Mesodermal cell (in vitro differentiated cells): ENCODE measurements at regions not wholly inside any gene's neighbourhood (a gene's known extent, or its start where the extent isn't known, plus 50 kb on each side); places are given as distances from the start of the nearest gene placed in this dataset.
"Not testable (repeated sequence)": the region's sequence is repeated elsewhere in the genome, so short reads cannot be mapped to it uniquely, and the experiment has no call there.

Source experiments
- H3K27ac ChIP-seq: 2 replicates; pipeline ENCODE4 v1.7.0; 2013; ENCODE audit warnings: mild to moderate bottlenecking, low read depth, low read length, moderate library complexity; ENCODE audit not compliant: severe bottlenecking
- H3K36me3 ChIP-seq: 2 replicates; pipeline ENCODE4 v1.7.1; 2013; ENCODE audit warnings: mild to moderate bottlenecking, low read length, moderate library complexity; ENCODE audit not compliant: control insufficient read depth, insufficient read depth
- H3K4me1 ChIP-seq: one replicate; pipeline ENCODE4 v1.7.1; 2013; ENCODE audit warnings: mild to moderate bottlenecking, low read length; ENCODE audit not compliant: insufficient read depth, control insufficient read depth, poor library complexity, severe bottlenecking
- H3K4me3 ChIP-seq: 2 replicates; pipeline ENCODE4 v1.7.0; 2013; ENCODE audit warnings: low read length, control low read depth, mild to moderate bottlenecking; ENCODE audit not compliant: insufficient read depth, poor library complexity, severe bottlenecking; ENCODE audit errors: extremely low read depth
- H3K9me3 ChIP-seq: 2 replicates; pipeline ENCODE4 v1.7.1; 2013; ENCODE audit warnings: mild to moderate bottlenecking, low read length, moderate library complexity; ENCODE audit not compliant: control insufficient read depth
- WGBS, 2 experiments: methylation state at CpG; one replicate each; pipeline ENCODE4 v1.1.5; 2013; ENCODE audit warnings: missing lambda C conversion rate in 2 of 2; ENCODE audit not compliant: insufficient coverage in 2 of 2; 5-methylcytosine and 5-hydroxymethylcytosine counted together

GRCh38 chrX:40868868-40869267 is 133.5 kb upstream of the MED14 start:
- H3K27ac ChIP-seq = no peak overlapping the region
- H3K4me1 ChIP-seq = no peaks in the 10 kb centered on the region
- no peak overlapping the region for H3K4me3 ChIP-seq
- H3K9me3 ChIP-seq = no peaks in the 10 kb centered on the region
- WGBS, 2 experiments = no CpG with 5 or more reads among the region's 3 CpGs
- no peaks in the 10 kb centered on the region for H3K36me3 ChIP-seq

DNA sequence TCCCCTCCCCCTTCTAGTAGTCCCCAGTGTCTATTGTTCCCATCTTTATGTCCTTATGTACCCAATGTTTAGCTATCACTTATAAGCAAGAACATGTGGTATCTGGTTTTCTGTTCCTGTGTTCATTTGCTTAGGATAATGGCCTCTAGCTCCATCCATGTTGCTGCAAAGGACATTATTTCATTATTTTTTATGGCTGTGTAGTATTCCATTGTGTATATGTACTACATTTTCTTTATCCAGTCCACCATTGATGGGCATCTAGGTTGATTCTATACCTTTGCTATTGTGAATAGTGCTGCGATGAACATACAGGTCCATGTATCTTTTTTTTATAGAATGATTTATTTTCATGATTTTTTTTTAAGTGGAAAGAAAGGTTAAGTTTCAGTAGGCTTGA is 135.6 kb upstream of the MED14 start:
- not testable (repeated sequence) for H3K9me3 ChIP-seq, H3K27ac ChIP-seq, H3K4me1 ChIP-seq, H3K4me3 ChIP-seq, H3K36me3 ChIP-seq
- WGBS, 2 experiments = no CpG with 5 or more reads among the region's 1 CpG

DNA sequence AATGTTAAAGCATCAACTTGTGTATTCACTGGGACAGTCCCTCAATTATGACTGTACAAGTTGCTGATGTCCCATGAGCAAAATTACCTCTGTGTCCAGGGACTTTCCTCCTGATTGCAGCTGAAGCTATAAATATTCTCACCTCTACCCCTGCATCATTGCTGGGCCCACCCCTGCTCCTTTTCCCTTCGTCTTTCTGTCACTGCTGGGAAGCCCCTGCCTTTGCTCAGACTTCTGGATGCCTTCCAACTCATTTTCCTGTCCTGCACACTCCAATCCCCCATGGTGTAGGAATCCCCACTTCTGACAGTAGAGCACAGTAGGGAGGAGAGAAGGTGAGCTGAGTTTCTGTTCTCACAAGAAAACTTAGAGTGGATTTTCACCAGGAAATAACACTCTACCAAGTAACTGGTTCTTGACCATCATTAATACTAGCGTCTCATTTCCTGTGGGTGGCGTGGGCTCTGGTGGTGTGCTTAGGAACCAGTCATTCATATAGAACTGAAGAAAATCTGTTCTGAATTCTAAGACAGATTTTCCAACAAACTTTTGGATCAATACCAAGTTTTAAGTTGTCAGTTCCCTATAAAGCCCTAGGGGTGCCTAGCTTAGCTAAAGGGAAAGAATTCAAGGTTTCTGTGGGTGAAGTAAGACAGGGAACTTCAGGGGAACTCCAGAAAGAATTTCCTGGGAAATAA is 136.2 kb upstream of the MED14 start:
- 50% methylated on average over 1 of the region's 3 CpGs; no CpG with 5 or more reads in 1 of the 2 experiments for WGBS, 2 experiments
- Histone ChIP-seq H3K4me3 (no peak overlapping the region), H3K27ac (no peak overlapping the region), H3K36me3 (no peaks in the 10 kb centered on the region), H3K4me1 (no peaks in the 10 kb centered on the region), H3K9me3 (no peaks in the 10 kb centered on the region)

DNA sequence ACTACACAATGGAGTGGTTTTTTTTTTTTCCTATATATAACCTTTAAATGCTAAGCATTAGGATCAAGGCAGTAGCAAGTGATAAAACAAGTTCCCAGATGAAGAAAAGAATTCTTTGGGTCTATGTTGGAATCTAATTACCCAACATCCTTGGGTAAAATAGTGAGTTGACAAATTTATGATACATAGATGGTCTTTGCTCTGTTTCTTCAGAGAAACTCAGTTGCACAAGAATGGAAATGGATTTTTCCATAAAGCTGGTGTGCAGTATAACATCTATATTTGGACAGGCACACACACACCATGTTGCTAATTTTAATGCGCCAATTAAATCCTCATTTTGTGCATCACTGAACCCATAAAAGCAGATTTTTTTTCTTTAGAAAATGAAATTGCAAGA is 137.0 kb upstream of the MED14 start:
- H3K9me3 ChIP-seq = no peaks in the 10 kb centered on the region
- no peak overlapping the region for H3K27ac ChIP-seq
- H3K36me3 ChIP-seq = no peaks in the 10 kb centered on the region
- no peak overlapping the region for H3K4me3 ChIP-seq
- H3K4me1 ChIP-seq = no peaks in the 10 kb centered on the region
- no CpG with 5 or more reads among the region's 1 CpG for WGBS, 2 experiments

DNA sequence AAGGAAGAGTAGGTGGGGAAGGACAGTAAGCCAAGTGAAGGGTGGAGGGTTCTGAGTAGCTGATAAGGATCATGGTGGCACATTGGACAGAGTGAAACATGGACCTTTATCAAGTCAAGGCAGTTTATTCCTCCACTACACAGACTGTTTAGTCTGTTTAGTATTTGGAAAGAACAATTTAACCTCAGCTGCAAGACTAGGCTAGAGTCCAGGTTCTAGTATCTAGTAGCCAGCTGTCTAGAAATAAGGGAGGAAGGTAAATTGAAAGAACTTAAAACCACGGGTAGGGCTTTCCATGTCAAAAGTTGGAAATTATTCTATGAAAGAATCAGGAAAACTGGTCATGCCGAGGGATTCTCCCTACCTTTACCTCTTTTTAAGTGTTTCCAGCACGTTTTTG is 140.1 kb upstream of the MED14 start:
- H3K9me3 ChIP-seq = no peaks in the 10 kb centered on the region
- no peak overlapping the region for H3K27ac ChIP-seq
- H3K36me3 ChIP-seq = no peaks in the 10 kb centered on the region
- no CpG with 5 or more reads among the region's 3 CpGs for WGBS, 2 experiments
- no peaks in the 10 kb centered on the region for H3K4me1 ChIP-seq
- H3K4me3 ChIP-seq = no peak overlapping the region

GRCh38 chrX:40877887-40878286 is 142.5 kb upstream of the MED14 start:
- H3K27ac ChIP-seq = no peak overlapping the region
- no peaks in the 10 kb centered on the region for H3K9me3 ChIP-seq

DNA sequence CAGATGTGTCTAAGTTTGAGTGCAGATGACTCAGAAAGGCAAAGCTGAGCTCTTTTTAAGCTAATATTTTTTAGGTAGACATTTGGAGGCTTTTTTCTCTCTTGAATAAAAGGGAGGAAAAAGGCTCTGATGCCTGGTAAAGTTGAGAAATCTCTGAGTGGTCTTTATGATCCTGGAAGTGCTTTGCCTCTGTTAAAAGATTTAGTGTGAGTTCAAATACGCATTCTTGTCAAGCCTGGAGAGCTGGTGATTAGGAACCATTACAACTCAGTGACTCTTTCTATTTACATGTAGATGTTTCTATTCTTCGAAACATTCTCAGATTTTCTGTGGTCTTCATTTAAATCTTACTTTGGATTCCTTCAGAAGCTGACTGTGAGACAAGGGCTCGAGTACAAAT is 143.4 kb upstream of the MED14 start:
- WGBS, 2 experiments = no CpG with 5 or more reads among the region's 3 CpGs
- Histone ChIP-seq H3K9me3 (no peaks in the 10 kb centered on the region), H3K27ac (no peak overlapping the region), H3K4me1 (no peaks in the 10 kb centered on the region), H3K4me3 (no peak overlapping the region), H3K36me3 (no peaks in the 10 kb centered on the region)

More at GRCh38 chrX:40877887-40878286, 142.5 kb upstream of the MED14 start:
- Histone ChIP-seq H3K36me3 (no peaks in the 10 kb centered on the region), H3K4me3 (no peak overlapping the region), H3K4me1 (no peaks in the 10 kb centered on the region)
- no CpG with 5 or more reads among the region's 4 CpGs for WGBS, 2 experiments

DNA sequence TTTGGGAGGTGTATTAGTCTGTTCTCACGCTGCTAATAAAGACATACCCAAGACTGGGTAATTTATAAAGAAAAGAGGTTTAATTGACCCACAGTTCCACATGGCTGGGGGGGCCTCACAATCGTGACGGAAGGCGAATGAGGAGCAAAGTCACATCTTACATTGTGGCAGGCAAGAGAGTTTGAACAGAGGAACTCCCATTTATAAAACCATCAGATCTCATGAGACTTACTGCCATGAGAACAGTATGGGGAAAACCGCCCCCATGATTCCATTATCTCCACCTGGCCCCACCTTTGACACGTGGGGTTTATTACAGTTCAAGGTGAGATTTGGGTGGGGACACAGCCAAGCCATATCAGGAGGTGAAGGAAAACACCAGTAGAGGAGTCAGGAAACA is 143.8 kb upstream of the MED14 start:
- not testable (repeated sequence) for H3K4me3 ChIP-seq, H3K36me3 ChIP-seq, H3K9me3 ChIP-seq, H3K4me1 ChIP-seq, H3K27ac ChIP-seq
- WGBS, 2 experiments = no CpG with 5 or more reads among the region's 6 CpGs

DNA sequence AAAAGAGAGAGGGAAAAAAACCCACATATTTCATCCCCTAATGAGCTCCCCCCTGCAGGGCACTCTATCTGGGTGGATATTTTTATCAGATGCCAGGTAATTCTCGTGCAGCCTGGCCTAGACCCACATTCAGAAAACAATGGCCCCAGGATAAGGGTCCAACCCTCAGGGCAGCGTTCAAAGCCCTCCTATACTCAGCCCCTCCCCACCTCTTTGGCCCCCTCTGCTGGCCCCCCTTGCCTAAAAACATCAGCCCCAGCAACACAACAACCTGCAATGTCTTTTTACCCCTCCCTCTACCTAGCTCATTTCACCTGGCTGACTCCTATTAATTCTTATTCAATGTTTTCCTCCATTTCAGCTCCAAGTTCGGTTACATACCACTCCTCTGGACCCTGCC is 145.4 kb upstream of the MED14 start:
- no peaks in the 10 kb centered on the region for H3K36me3 ChIP-seq
- WGBS, 2 experiments = 80% methylated on average over 1 of the region's 3 CpGs
- no peaks in the 10 kb centered on the region for H3K9me3 ChIP-seq
- H3K4me1 ChIP-seq = no peaks in the 10 kb centered on the region
- no peak overlapping the region for H3K4me3 ChIP-seq
- no peak overlapping the region for H3K27ac ChIP-seq

DNA sequence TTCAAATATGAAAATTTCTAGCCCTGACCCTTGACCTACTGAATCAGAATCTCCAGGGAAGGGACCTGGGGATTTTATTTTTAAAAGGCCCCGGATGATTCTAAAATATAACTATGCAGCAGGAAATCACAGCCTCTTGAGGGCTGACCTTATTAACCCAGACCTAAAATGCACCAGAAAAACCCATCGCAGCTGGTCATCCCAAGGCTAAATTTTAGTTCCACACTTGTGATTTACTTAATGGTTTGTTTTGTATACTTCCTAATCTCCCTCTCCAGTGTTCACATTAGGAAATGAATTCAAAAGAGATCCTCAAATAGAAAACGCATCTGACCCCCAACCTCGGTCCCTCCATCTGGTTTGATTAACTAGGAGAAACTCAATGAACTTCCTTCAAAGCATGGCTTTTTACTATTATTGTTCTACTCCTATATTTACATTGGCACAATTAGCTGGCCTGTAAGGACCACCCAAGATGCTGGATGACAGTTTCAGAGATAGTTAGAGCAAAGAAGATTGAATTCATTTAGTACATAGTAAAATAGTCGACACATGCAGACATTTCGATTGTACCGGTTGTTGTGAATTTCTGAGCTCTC is 147.8 kb upstream of the MED14 start:
- Histone ChIP-seq H3K4me1 (no peaks in the 10 kb centered on the region), H3K27ac (no peak overlapping the region), H3K9me3 (no peaks in the 10 kb centered on the region), H3K36me3 (no peaks in the 10 kb centered on the region), H3K4me3 (no peak overlapping the region)
- WGBS, 2 experiments = 95% methylated on average over 3 of the region's 7 CpGs; no CpG with 5 or more reads in 1 of the 2 experiments

GRCh38 chrX:40885989-40886388 is 150.6 kb upstream of the MED14 start:
- Histone ChIP-seq H3K36me3 (no peaks in the 10 kb centered on the region), H3K4me3 (no peak overlapping the region)
- 100% methylated on average over 2 of the region's 4 CpGs; no CpG with 5 or more reads in 1 of the 2 experiments for WGBS, 2 experiments

More at GRCh38 chrX:40885989-40886388, 150.6 kb upstream of the MED14 start:
- Histone ChIP-seq H3K4me1 (no peaks in the 10 kb centered on the region), H3K27ac (no peak overlapping the region), H3K9me3 (no peaks in the 10 kb centered on the region)
